Activated gamma-delta T cell treated with Interleukin-2 at 50 U/mL for 16 hours (primary cell): ENCODE measurements at regions not wholly inside any gene's neighbourhood (a gene's known extent, or its start where the extent isn't known, plus 50 kb on each side); places are given as distances from the start of the nearest gene placed in this dataset.

Source experiments
- DNase-seq: peaks from one replicate; pipeline ENCODE4 v3.0.0-alpha.2; 2020

DNA sequence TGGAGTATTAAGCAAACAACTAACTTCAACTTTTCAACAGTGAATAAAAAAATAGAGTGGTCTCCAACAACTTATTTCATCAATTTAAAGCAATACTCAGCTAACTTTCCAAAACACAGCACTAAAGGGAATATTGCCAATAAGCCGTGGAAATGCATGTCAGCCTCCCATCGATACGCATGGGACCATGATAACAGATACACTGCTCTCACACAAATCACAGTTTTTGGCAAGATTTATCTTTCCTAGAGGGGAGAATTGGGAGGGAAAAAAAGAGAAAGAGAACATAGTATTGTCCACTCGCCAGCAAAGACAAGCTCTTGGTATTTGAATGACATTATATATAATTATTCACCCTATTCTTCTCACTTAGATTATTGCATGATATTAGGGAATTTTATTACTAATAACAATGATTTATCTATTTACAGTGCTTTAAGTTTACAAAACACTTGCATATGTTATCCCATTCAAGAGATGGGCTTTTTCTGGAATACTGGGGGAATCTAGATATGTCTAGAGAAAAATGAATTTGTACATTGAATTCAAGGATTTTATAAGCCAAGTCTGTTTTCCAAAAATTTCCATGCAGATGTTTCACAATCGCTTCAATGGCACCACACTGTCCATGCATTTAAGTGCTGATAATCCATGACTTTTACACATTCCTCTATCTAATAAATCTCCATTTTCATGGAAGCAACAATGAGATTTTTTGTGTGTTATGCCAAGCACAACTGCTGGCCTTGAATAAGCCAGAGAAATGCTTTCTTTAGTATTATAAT lies 194.0 kb upstream of the MGMT start:
- no peak for DNase-seq

DNA sequence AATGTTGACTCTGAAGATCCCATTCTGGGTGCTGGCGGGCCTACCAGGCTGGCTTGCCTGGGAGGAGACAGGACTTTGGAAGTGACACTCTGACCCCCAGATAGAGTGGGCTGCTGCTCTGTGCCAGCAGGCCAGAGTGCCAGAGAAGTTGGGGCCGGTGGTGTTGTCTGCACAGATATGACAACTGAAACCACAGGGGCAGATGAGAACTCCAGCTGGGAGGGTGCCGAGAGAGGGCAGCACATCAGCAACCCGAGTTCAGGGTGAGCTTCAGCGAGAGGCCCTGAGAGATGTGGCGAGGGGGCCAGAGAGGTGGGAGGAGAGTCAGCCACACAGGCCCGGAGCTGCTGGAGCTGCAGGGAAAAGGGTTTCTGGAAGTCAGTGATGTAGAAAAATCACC lies 193.2 kb upstream of the MGMT start:
- DNase-seq = no peak

DNA sequence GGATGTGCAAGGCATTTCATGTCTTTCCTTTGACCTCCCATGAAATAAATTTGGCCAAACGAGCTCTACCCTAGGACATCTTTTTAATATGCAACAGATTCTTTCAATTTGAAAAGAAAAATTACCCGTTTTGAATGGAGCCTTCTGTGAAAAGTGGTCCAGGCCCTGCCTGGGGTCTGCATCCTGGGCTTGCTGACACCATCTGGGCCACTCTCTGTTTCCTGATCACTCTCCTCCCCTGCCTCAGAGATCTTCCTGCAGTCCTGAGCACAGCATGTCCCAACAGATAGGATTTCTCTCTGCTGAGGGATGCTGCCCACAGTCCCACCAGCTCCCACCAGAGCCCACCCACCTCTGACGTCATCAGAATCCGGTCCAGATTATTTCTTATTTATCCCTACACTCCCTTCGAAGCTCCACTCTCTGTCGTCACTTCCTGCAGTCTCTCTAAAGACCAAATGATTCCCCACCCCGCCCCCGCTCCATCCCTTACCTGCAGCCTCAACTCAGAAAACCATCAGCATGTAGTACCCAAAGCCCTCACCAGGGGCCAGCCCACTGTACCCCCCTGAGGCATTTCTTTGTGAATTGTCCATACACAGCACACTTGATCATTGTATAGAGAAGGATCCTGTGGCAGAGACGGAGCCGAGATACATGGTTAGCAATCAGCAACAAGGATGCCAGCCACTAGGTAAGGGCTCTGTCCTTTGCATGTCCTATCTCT lies 192.1 kb upstream of the MGMT start:
- no peak for DNase-seq

DNA sequence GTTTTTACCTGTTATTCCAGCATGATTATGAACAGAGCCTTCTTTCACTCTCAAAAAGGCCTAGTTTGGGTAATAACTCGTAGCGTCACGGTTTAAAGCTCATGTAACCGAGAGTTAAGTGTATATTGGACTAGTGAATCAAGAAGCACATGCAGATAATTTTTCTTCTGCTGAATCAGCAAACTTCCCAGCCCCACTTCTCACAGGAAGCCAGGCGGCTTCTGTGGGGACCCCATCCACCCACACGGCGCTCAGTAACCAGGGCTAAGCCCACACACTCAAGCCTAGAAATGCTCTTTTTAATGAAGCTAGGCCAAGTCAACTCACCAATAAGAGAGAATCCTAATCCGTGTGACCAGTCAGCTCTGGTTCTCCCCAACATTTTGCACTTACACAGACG lies 191.2 kb upstream of the MGMT start:
- no peak for DNase-seq

DNA sequence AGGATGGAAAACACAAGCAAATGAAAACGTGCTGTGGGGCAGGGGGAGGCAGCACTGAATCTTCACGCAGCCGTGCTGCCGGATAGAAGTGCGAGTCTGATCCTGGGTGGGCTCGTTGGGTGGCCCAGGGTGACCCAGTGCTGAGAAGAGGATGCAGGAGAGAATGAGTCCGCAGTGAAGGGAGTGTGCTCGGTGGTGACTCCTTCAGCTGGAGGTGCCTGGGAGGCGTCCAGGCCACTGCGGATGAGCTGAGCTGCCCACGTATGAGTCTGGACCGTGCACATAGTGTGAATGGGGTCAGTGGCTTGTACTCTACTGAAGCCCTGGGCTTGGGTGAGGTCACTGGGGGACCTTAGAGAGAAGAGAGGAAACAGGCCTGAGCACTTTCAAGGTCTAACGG lies 190.0 kb upstream of the MGMT start:
- DNase-seq = no peak

DNA sequence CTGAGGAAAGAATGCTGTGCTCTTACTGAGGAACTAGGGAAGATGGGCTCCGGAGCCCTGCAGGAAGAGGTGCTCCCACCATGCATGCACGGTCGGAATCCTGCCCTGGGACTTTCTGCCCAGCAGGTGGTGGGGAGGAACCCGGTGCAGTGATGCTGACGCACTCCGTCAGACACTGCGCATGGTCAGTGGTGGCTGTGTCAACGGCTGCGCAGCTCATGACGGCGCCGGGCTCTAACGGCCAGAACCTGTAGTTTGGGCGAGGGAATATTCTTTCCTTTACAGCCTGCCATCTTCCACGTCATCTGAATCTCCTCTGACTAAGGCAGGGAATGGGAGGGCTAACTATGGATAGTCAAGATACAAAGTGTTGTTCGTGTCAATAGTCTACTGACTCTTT lies 189.2 kb upstream of the MGMT start:
- no peak for DNase-seq

DNA sequence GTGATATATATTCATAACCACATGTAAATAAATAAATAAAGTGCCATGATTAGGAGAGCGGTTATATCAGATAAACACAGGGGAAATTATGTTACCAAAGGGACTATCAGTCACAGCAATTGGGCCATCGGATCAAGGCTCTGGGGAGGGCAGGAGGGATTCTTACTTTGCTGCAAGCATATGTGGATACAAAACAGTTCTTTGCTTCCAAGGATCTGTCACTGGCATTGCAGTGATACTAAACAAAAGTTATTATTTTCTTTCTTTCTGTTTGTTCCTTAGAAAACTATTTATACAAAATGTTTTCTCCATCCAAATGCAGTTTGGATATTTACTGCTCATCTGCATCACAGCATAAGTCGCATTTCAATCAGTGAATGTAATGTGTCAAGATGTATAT lies 188.4 kb upstream of the MGMT start:
- no peak for DNase-seq

DNA sequence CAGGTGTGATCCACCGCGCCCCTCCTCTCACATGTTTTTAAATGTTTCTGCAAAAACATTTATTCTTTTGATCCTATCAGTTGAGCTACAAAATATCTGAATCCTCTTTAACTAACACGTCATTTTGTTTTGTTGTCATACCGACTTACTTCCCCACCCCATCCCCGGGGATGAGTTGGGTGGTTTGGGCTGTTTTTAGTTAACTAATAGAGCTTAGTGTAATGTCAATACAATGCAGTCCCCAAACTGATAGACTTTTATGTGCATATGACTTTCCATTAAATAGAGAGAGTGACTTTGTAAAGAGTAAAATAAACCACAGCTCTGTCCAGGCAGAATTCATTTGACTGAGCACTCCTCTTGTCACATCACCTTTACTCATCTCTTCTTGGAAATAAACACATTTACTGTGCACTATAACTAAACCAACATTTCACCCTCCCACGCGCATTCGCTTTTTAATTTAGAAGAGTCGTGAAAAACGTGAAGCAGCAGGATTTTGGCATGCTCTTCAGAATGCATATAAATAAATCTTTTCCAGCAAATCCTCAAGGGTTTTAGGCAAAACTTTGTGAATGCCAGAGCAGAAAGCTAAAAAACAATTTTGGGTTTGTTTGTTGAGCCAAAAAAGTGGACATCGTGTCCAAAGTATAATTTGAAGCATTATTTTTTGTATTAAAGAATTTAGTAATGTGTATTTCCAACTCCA lies 187.4 kb upstream of the MGMT start:
- no peak for DNase-seq

DNA sequence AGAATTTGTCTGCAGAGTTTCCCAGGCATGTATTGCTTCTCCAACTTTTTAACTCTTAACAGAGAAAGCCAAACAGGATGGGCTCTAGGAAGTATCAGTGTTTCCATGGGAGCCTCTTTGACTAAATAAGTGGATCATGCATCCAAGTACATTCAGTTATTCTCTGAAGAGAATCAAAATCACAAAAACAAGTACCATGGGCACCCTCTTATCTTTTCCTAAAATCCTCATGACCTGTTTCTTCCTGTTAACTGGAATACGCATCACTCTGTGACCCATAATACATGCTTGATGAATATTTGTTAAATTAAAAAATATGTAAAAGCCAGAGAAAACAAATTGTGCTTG lies 186.9 kb upstream of the MGMT start:
- no peak for DNase-seq

DNA sequence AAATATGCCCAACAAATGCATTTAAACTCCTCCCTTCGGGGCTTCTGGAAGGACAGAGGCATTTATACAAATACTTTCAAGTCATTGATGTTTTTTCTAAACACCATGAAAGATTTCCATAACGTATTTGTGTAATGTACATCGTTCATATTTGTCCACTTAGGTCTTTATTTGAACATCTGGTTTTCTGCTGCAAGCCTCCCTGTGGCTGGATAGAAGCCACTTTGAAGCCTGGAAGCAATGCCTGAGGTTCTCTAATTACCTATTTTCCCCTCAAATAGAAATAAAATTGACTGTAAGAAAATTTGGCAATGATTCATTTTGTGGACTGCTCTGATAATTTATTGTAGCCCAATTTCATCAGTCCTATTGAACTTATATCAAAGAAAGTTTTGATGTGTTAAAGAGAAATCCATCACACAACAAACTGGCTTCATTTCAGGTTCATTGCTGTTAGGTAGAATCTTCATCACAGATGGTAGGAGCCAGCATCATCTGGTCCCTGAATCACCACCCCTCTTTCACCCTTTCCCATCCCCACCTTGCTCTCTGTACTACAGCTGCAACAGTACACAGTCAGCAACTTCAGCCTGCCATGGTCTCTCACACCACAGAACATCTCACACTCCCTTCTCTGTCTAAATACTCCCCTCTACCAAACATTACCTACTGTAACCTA lies 186.0 kb upstream of the MGMT start:
- DNase-seq = no peak

DNA sequence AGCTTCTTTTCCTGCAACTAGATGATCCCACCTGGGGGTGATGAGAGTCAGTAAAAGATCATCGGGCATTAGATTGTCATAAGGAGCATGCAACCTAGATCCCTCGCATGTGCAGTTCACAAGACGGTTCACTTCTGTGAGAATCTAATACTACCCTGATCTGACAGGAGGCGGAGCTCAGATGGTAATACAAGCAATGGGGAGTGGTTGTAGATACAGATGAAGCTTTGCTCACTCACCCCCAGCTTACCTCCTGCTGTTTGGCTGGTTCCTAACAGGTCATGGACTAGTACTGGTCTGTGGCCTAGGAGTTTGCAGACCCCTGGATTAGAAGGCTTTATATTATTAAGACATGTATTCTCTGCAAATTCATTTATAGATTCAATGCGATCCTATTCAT lies 181.6 kb upstream of the MGMT start:
- DNase-seq = no peak

DNA sequence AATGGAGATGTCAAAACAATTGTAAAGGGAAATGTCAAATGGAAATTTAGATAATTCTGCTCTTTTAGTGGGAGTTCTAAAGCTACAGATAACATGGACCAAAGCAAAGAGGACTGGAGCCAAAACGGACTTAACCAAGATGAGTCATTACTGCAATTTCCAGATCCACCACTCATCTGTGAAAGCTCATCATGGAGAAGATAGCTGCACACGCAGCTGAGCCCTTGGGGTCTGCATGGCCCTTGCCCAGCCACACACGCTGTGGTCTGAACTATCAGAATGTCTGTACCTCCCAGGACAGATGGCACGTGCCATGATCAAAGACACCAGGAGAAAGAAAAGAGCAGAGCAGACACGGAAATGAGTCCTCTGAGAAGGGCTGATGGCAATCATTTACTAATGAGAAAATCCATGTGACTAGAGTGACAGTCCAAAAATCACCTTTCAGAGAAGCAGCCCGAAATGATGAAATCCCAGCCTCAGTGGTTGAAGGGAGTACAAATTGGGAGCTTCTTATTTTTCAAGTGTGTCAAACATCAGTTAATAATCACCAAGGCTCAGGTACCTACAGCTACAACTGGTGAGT lies 177.9 kb upstream of the MGMT start:
- no peak for DNase-seq

DNA sequence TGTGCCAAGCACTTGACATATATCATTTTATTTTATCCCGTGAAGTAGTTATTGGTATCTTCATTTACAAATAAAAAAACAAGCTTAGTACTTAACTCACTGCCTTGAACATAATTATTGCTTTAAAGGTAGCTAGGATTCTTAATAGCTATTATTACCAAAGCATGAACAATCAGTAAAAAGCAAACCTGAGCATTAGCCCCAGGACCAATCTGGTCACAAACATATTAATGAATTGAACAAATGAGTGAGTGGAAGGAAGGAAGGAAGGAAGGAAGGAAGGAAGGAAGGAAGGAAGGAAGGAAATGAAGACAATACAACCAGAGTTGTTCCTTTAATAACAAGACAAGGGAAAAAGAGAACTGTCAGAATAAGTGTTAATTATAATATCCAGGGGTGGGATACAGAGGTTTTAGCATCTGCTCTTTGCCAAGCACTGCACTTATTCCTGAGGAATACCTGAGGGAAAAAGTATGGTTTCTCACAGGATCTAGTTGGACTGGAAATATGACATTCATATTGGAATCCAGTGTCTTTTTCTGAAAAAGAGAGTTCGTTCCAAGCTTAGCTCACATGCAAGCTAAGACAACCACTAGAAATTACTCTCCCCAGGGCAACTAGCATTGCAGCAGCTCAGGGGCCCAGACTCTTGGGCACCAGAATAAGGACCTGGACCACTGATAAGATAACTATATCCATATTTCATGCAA lies 172.9 kb upstream of the MGMT start:
- DNase-seq = no peak

DNA sequence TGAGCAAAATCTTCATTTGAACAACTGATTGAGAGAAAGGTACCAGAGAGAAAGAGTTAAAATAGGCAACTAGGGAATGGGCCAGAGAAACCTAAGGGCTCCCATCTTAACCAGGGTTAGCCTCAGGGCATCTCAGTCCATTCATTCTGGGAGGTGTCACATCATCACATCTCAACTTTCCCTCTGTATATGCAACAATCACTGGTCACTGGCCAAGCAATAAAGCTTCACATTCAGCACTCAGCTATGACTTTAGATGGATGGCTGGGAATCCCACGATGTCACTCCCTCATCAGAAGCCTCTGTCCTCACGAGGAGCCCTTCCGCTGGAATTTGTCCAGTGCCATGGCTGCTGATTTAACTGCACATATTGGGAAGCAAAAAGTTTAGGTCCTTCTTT lies 172.1 kb upstream of the MGMT start:
- no peak for DNase-seq

DNA sequence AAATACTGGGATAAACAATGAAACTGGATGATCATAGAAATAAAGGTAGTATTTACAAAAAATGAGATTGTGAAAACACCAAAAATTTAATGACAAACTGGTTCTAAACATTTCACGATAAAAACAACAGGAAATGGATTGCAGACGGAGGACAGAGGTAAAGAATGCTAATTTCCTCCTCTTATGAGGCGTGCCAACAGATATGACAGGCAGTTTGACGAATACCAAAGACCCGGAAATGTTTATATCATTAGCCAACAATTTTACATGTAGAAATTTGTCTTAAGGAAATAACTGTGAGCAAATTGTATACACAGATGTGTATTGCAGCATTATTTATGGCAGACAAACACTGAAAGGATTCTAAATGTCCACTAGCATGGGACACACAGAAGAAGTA lies 162.0 kb upstream of the MGMT start:
- no peak for DNase-seq

DNA sequence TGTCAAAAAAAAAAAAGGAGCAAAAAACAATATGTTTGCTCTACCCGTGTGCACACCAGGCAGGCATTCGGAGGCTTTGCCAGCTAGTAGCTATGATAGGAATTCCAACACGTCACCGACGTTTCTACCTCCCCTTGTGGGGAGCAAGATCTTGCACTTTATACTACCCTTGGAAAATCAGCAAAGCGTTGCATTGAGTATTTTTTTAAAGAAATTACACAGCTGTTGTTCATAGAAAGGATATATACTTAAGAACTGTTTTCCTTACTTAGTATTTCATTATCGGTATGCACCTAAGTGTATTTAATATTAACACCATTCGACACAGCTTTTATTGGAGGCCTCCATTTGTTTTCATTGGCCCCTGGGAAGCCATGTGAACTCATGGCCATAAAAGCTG lies 159.9 kb upstream of the MGMT start:
- no peak for DNase-seq

DNA sequence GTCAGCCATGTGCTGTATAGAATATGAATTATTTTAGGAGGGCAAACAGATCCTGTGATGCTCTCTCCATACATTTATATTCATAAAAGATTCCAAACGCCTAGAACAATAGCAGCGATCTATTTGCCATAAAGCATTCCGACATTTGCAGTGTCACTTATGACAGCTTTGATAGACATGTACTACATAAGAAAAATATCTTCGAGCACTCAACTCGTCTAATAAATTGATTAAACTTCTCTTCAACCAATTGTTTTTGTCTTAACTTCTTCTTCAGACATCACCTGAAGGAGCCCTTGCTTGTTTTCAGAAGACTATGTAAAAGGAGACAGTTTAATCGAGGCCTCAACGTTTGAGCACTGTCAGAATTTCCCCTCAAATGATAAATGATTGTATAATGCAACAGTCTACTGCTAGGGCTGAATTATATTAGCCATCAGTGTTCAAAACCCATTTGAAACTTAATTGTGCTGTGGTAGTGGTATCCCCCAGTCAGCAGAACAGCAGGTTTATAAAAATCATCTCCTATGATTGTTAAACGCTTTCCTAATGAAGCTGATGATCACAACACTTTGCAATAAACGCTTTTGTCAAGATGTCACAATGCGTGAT lies 158.0 kb upstream of the MGMT start:
- DNase-seq = no peak

DNA sequence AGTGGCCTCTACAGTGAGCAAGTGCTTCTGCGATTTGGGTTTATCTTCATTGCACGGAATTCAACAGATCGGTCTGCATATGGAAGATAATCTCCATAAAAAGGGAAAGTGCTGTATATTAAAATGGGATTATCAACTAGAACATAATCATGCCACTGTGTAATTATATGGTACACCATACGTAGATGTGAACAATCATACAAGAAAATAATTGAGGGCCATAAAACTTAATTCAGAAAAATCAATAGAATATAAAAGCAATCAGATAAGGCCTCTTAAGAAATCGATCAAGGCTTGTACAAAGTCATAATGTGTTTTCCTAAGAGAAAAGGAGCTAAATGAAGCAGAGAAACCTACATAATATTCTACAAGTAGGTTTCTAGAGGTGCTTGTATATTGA lies 157.5 kb upstream of the MGMT start:
- no peak for DNase-seq

DNA sequence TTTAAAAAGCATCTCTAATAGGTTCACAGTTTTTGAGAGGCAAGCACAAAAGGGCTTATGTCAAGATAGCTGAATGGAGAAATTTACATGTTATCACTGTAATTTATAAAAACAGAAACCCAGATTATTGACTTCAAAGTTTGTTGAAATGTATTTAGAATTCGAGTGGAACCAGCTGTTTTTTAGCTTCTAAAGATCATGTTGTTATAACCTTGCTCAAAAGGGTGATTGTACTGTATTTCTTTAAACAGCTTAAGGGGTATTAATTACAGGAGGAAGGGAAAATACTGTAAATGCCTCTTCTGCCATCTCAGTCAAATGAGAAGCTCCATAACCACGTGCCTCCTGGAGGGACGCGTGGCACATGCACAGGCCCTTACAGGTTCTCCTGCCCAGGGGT lies 156.2 kb upstream of the MGMT start:
- DNase-seq = no peak

DNA sequence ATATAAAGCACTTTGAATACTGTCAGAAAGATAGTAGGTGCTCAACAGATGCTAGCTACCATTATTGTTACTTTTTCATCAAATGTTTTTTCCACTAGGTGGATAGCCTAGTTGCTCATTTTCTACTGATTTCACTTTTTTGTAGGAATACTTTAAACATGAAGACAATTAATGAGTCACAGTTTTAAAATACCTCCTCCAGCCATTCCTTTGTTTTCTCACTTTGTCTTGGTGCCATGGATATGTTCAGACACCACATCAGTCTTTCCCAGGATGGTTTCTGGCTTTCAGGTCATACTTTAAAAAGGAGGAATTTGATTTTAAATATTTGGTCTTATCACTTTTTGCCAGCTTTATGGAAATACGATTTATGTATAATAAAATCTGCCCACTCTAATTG lies 147.1 kb upstream of the MGMT start:
- DNase-seq = no peak

DNA sequence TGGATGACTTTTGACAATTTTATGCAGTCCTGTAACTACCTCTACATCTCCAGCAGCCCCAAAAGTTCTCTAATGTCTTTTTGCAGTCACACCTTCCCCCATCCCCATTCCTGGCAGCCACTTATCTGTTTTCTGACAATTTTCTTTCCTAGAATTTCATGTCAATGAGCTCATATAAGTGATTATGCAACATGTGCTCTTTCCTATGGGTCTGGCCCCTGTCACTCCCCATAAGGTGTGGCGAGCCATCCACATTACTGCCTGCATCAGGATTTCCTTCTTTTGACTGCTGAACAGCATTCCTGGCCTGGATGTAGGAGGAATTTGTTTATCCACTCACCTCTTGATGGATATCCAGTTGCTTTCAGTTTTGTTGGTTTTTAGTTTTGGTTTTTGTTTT lies 146.7 kb upstream of the MGMT start:
- DNase-seq = no peak

DNA sequence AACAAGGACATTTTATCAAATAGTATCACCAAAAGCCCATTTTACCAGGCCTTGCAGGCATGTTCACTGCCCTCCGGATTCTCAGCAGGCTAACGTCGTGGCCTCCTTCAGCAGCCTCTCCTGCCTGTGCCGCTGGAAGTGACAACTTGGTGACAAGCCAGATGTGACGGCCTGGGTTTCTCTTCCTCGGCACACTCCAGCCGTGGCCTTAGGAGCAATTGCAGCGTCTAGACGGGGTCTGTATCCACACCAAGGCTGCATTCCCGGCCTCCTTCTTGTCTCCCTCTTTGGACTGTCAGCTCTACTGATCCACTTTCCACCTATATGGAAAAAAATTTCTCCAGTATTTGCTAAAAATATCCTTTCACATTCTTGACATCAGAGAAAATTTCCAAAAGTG lies 145.3 kb upstream of the MGMT start:
- no peak for DNase-seq
